ENCODE measurements at regions not wholly inside any gene's neighbourhood (a gene's known extent, or its start where the extent isn't known, plus 50 kb on each side); places are given as distances from the start of the nearest gene placed in this dataset.
A peak's percentile ranks its signal among the peaks of the same experiment; 100 is the strongest.

- no peak for DNase-seq (ENCODE audit: low read depth in 2 of 2)
These were observed 153.7 kb downstream of the C7orf25 start for GRCh38 chr7:42758124-42758523.

- DNase-seq (ENCODE audit: low read depth in 2 of 2): no peak
These were observed 155.0 kb downstream of the C7orf25 start for GRCh38 chr7:42756841-42757240.

GRCh38 chr7:42753811-42754363 is 158.0 kb downstream of the C7orf25 start:
- DNase-seq (ENCODE audit: low read depth in 2 of 2): no peak

- no peak for DNase-seq (ENCODE audit: low read depth in 2 of 2)
These were observed 158.5 kb downstream of the C7orf25 start for GRCh38 chr7:42753367-42753766.

- DNase-seq (ENCODE audit: low read depth in 2 of 2): no peak
These were observed 161.7 kb downstream of the C7orf25 start for GRCh38 chr7:42750172-42750571.

GRCh38 chr7:42747044-42747443 is 164.8 kb downstream of the C7orf25 start:
- DNase-seq (ENCODE audit: low read depth in 2 of 2): no peak

- DNase-seq (ENCODE audit: low read depth in 2 of 2): no peak
These were observed 165.7 kb downstream of the C7orf25 start for GRCh38 chr7:42746214-42746613.

GRCh38 chr7:42745357-42746059 is 166.4 kb downstream of the C7orf25 start:
- DNase-seq (ENCODE audit: low read depth in 2 of 2): no peak

- no peak for DNase-seq (ENCODE audit: low read depth in 2 of 2)
These were observed 167.1 kb downstream of the C7orf25 start for GRCh38 chr7:42744746-42745145.

GRCh38 chr7:42743077-42743858 is 168.6 kb downstream of the C7orf25 start:
- DNase-seq (ENCODE audit: low read depth in 2 of 2): no peak

GRCh38 chr7:42742318-42742717 is 169.6 kb downstream of the C7orf25 start:
- DNase-seq (ENCODE audit: low read depth in 2 of 2): no peak

GRCh38 chr7:42740408-42740807 is 171.5 kb downstream of the C7orf25 start:
- no peak for DNase-seq (ENCODE audit: low read depth in 2 of 2)

- no peak for DNase-seq (ENCODE audit: low read depth in 2 of 2)
These were observed 172.2 kb downstream of the C7orf25 start for GRCh38 chr7:42739638-42740037.

- no peak for DNase-seq (ENCODE audit: low read depth in 2 of 2)
These were observed 174.9 kb downstream of the C7orf25 start for GRCh38 chr7:42736931-42737330.

- no peak for DNase-seq (ENCODE audit: low read depth in 2 of 2)
These were observed 176.8 kb downstream of the C7orf25 start for GRCh38 chr7:42735081-42735480.

GRCh38 chr7:42734568-42734967 is 177.3 kb downstream of the C7orf25 start:
- DNase-seq (ENCODE audit: low read depth in 2 of 2): no peak

GRCh38 chr7:42733040-42733439 is 178.8 kb downstream of the C7orf25 start:
- DNase-seq (ENCODE audit: low read depth in 2 of 2): no peak

- DNase-seq (ENCODE audit: low read depth in 2 of 2): no peak
These were observed 181.3 kb downstream of the C7orf25 start for GRCh38 chr7:42730586-42730985.

- DNase-seq (ENCODE audit: low read depth in 2 of 2): no peak
These were observed 182.7 kb downstream of the C7orf25 start for GRCh38 chr7:42729053-42729765.

- no peak for DNase-seq (ENCODE audit: low read depth in 2 of 2)
These were observed 184.4 kb downstream of the C7orf25 start for GRCh38 chr7:42727451-42727850.

- peak; percentile 70 to 73 for DNase-seq (ENCODE audit: low read depth in 2 of 2)
These were observed 185.6 kb downstream of the C7orf25 start for GRCh38 chr7:42726066-42726785.

- DNase-seq (ENCODE audit: low read depth in 2 of 2): no peak
These were observed 189.2 kb downstream of the C7orf25 start for GRCh38 chr7:42722716-42723115.

Data from fibroblast of skin of left biceps (primary cell).